ENCODE measurements at regions not wholly inside any gene's neighbourhood (a gene's known extent, or its start where the extent isn't known, plus 50 kb on each side); places are given as distances from the start of the nearest gene placed in this dataset.

DNA sequence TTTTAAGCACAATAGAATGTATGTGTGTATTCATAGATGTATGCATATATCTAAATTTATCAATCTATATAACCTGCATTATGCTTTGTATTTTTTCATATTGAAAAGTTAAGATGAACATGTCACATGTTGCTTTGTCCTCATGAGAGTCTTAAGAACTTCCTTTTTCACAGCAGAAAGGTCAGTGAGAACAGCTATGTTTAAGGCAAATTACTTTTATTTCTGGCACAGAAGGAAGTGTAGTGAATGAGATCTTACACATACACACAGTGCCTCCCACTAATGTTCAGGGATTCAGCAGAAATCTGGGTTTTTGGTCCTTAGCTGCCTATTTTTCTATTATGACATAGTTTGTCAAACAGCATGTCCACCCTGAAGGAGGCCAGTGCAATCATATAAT is 134.8 kb downstream of the TMEM26 start:
- TF ChIP-seq, protein P1, sequence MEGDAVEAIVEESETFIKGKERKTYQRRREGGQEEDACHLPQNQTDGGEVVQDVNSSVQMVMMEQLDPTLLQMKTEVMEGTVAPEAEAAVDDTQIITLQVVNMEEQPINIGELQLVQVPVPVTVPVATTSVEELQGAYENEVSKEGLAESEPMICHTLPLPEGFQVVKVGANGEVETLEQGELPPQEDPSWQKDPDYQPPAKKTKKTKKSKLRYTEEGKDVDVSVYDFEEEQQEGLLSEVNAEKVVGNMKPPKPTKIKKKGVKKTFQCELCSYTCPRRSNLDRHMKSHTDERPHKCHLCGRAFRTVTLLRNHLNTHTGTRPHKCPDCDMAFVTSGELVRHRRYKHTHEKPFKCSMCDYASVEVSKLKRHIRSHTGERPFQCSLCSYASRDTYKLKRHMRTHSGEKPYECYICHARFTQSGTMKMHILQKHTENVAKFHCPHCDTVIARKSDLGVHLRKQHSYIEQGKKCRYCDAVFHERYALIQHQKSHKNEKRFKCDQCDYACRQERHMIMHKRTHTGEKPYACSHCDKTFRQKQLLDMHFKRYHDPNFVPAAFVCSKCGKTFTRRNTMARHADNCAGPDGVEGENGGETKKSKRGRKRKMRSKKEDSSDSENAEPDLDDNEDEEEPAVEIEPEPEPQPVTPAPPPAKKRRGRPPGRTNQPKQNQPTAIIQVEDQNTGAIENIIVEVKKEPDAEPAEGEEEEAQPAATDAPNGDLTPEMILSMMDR (IDR thresholded peaks at IDR 0.05), result no peak
- H3K27me3 ChIP-seq (ENCODE audit: control insufficient read depth in 1 of 2, insufficient read depth in 2 of 2, low read length in 2 of 2), result no peaks in the 10 kb centered on the region
- Mint-ChIP-seq H3K36me3 (ENCODE audit: low read depth) (no peaks in the 10 kb centered on the region), H3K4me3 (no peak overlapping the region), H3K9me3 (no peaks in the 10 kb centered on the region), H3K27me3 (no peaks in the 10 kb centered on the region), H3K27ac (no peak overlapping the region), H3K4me1 (ENCODE audit: low read depth) (peaks cover 14% of the 10 kb centered on the region)
- H3K27ac ChIP-seq (ENCODE audit: low read depth in 1 of 2, low read length in 2 of 2), result no peak overlapping the region
- peaks cover 2% of the 10 kb centered on the region for H3K4me1 ChIP-seq (ENCODE audit: insufficient read depth, low read length)
- ATAC-seq (ENCODE audit: poor library complexity), result no peak
- CTCF ChIA-PET, result no interaction called here
- intact Hi-C loops (cut with DNase I, micrococcal nuclease), result no loop called here
- no peaks in the 10 kb centered on the region for H3K36me3 ChIP-seq (ENCODE audit: insufficient read depth, low read length)
- POLR2A ChIA-PET, result no interaction called here
- H3K9me3 ChIP-seq (ENCODE audit: control insufficient read depth in 1 of 2, insufficient read depth in 1 of 2, low read length in 2 of 2), result no peaks in the 10 kb centered on the region
- DNase-seq, result no peak
- no peak overlapping the region for H3K4me3 ChIP-seq (ENCODE audit: low read length)

DNA sequence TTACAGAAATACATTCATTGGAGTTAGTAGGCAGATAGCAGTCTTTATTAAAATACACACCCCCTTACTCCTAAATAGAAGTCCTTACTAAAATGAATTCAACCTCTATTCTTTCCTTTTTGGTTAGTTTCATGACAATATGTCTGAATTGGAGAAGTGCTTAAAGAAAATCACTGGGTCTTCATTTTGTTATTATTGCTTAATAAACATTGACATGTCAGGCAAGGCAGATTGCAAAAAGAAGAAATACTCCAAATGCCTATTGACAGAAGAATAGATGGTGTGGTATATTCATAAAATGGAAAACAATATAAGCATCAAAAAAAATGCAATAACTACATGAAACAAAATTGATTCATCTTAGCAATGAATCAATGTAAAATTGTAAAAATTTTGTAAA is 135.5 kb downstream of the TMEM26 start:
- ATAC-seq (ENCODE audit: poor library complexity), result no peak
- Mint-ChIP-seq H3K4me1 (ENCODE audit: low read depth) (peaks cover 18% of the 10 kb centered on the region), H3K27me3 (no peaks in the 10 kb centered on the region), H3K9me3 (no peaks in the 10 kb centered on the region), H3K27ac (no peak overlapping the region), H3K4me3 (no peak overlapping the region), H3K36me3 (ENCODE audit: low read depth) (no peaks in the 10 kb centered on the region)
- POLR2A ChIA-PET, result no interaction called here
- H3K4me3 ChIP-seq (ENCODE audit: low read length), result no peak overlapping the region
- no peaks in the 10 kb centered on the region for H3K9me3 ChIP-seq (ENCODE audit: control insufficient read depth in 1 of 2, insufficient read depth in 1 of 2, low read length in 2 of 2)
- no peaks in the 10 kb centered on the region for H3K27me3 ChIP-seq (ENCODE audit: control insufficient read depth in 1 of 2, insufficient read depth in 2 of 2, low read length in 2 of 2)
- CTCF ChIA-PET, result no interaction called here
- intact Hi-C loops (cut with DNase I, micrococcal nuclease), result no loop called here
- H3K4me1 ChIP-seq (ENCODE audit: insufficient read depth, low read length), result peaks cover 4% of the 10 kb centered on the region
- no peaks in the 10 kb centered on the region for H3K36me3 ChIP-seq (ENCODE audit: insufficient read depth, low read length)
- H3K27ac ChIP-seq (ENCODE audit: low read depth in 1 of 2, low read length in 2 of 2), result no peak overlapping the region
- DNase-seq, result no peak
- TF ChIP-seq, protein P1 (IDR thresholded peaks at IDR 0.05), result no peak

DNA sequence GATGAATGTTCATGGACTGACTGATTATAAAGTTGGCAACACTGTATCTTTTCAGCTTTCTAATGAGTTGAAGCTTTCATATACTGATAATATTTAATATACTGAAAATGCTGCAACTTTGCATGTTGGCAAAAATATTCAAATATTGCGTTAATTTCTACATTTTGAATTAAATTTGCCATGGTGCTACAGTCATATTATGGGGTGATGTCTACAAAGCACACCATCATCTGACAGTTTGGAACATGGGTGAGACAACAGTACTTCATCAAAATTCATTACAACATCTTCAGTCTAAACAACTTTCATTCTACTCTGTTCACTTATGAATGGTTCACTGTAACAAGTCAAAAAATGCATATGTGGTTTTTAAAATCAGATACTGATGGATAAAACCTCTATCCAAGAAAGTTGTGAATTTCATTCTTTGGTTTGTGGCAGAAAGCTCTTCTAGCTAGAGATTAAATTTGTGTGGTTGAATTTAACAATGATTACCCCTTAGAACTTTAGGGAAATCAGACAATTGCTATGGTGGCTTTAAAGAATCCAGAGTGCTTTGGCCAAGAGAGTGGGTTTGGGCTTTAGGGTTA is 136.4 kb downstream of the TMEM26 start:
- H3K27ac ChIP-seq (ENCODE audit: low read depth in 1 of 2, low read length in 2 of 2), result no peak overlapping the region
- Mint-ChIP-seq H3K4me3 (no peak overlapping the region), H3K4me1 (ENCODE audit: low read depth) (peaks cover 18% of the 10 kb centered on the region), H3K27ac (no peak overlapping the region), H3K36me3 (ENCODE audit: low read depth) (no peaks in the 10 kb centered on the region), H3K27me3 (no peaks in the 10 kb centered on the region), H3K9me3 (no peaks in the 10 kb centered on the region)
- intact Hi-C loops (cut with DNase I, micrococcal nuclease), result no loop called here
- H3K27me3 ChIP-seq (ENCODE audit: control insufficient read depth in 1 of 2, insufficient read depth in 2 of 2, low read length in 2 of 2), result no peaks in the 10 kb centered on the region
- H3K4me3 ChIP-seq (ENCODE audit: low read length), result no peak overlapping the region
- ATAC-seq (ENCODE audit: poor library complexity) (no peak), DNase-seq (no peak)
- peaks cover 4% of the 10 kb centered on the region for H3K4me1 ChIP-seq (ENCODE audit: insufficient read depth, low read length)
- H3K36me3 ChIP-seq (ENCODE audit: insufficient read depth, low read length), result no peaks in the 10 kb centered on the region
- no peaks in the 10 kb centered on the region for H3K9me3 ChIP-seq (ENCODE audit: control insufficient read depth in 1 of 2, insufficient read depth in 1 of 2, low read length in 2 of 2)
- ChIA-PET POLR2A (no interaction called here), CTCF (no interaction called here)
- TF ChIP-seq, protein P1 (IDR thresholded peaks at IDR 0.05), result no peak

Measured in CD4-positive, alpha-beta T cell (primary cell).